Right cardiac atrium (tissue), 5 donors: ENCODE measurements at regions not wholly inside any gene's neighbourhood (a gene's known extent, or its start where the extent isn't known, plus 50 kb on each side); places are given as distances from the start of the nearest gene placed in this dataset.
A peak's percentile ranks its signal among the peaks of the same experiment; 100 is the strongest.

ENCODE experiments used
- ATAC-seq, 2 donors: fragments of 200-7000 bp; cut with Tn5 transposase; one replicate each; pipeline versions ENCODE4 v1.8.0 to v1.9.1; 2020; ENCODE audit warnings: moderate library complexity in 2 of 2, mild to moderate bottlenecking in 1 of 2
- DNase-seq, 3 donors: peaks; one replicate each; pipeline ENCODE4 v3.0.0-alpha.2; 2020
- H3K27ac ChIP-seq: one replicate; pipeline ENCODE4 v1.5.1; 2013; ENCODE audit warnings: mild to moderate bottlenecking, low read length, control low read depth, moderate library complexity
- H3K27me3 ChIP-seq: one replicate; pipeline ENCODE4 v1.6.1; 2013; ENCODE audit not compliant: control insufficient read depth, insufficient read depth
- H3K4me1 ChIP-seq: one replicate; pipeline ENCODE4 v1.6.1; 2013; ENCODE audit warnings: low read length; ENCODE audit not compliant: control insufficient read depth, insufficient read depth
- H3K4me3 ChIP-seq: one replicate; pipeline ENCODE4 v1.5.1; 2013; ENCODE audit warnings: low read length, control low read depth
- H3K9me3 ChIP-seq: one replicate; pipeline ENCODE4 v1.6.1; 2013; ENCODE audit warnings: low read length; ENCODE audit not compliant: control insufficient read depth
- WGBS: extraction: QIAGEN DNeasy Blood & Tissue Kit; methylation state at CpG from one replicate; pipeline ENCODE4 v1.1.7; 2013; 5-methylcytosine and 5-hydroxymethylcytosine counted together
- intact Hi-C, 4 donors: fragments of 100-400 bp; cut with DNase I; formaldehyde crosslinking; loops; one replicate each; pipeline versions ENCODE4 v1.11.0 to v1.14.0; 2022 to 2023
- donor health status: healthy with polysubstance abuse.
- donor health status: DM: no; HTN: yes; CAD: no.
- donor health status: DM: no; HTN: no; CAD: no.
- donor health status: DM: no; HTN: yes; CAD: no; lungs with severe emphysema.
- donor health status: DM: yes; HTN: yes; CAD: no.

- DNase-seq: no peak
- WGBS: 45% methylated on average over 9 of the region's 9 CpGs
- H3K4me3 ChIP-seq: no peak overlapping the region
- H3K27ac ChIP-seq: no peak overlapping the region
- H3K9me3 ChIP-seq: no peaks in the 10 kb centered on the region
- H3K4me1 ChIP-seq: peaks cover 12% of the 10 kb centered on the region
- intact Hi-C loops: no loop called here
- no peaks in the 10 kb centered on the region for H3K27me3 ChIP-seq
- ATAC-seq: peak in 1 of 2 donors; percentile 44
Measured at GRCh38 chr10:110399106-110399964, 94.6 kb upstream of the SMNDC1 start.

GRCh38 chr10:110399965-110400933 lies 95.5 kb upstream of the SMNDC1 start:
- no peak for DNase-seq
- H3K27me3 ChIP-seq: no peaks in the 10 kb centered on the region
- H3K27ac ChIP-seq: no peak overlapping the region
- no peak for ATAC-seq
- H3K4me1 ChIP-seq: peaks cover 13% of the 10 kb centered on the region
- intact Hi-C loops: no loop called here
- no peaks in the 10 kb centered on the region for H3K9me3 ChIP-seq
- 78% methylated on average over 7 of the region's 7 CpGs for WGBS
- H3K4me3 ChIP-seq: no peak overlapping the region

- DNase-seq: no peak
- H3K27me3 ChIP-seq: no peaks in the 10 kb centered on the region
- 59% methylated on average over 3 of the region's 3 CpGs for WGBS
- no peak for ATAC-seq
- H3K27ac ChIP-seq: no peak overlapping the region
- H3K4me1 ChIP-seq: peaks cover 13% of the 10 kb centered on the region
- no peak overlapping the region for H3K4me3 ChIP-seq
- no peaks in the 10 kb centered on the region for H3K9me3 ChIP-seq
- intact Hi-C loops: no loop called here
Measured at GRCh38 chr10:110401401-110402076, 96.2 kb upstream of the DUSP5 start.

- H3K27me3 ChIP-seq: no peaks in the 10 kb centered on the region
- no peaks in the 10 kb centered on the region for H3K9me3 ChIP-seq
- 89% methylated on average over 8 of the region's 8 CpGs for WGBS
- intact Hi-C loops: no loop called here
- H3K4me3 ChIP-seq: no peak overlapping the region
- no peak for DNase-seq
- H3K27ac ChIP-seq: no peak overlapping the region
- H3K4me1 ChIP-seq: peaks cover 13% of the 10 kb centered on the region
- no peak for ATAC-seq
Measured at GRCh38 chr10:110402077-110402416, 95.7 kb upstream of the DUSP5 start.

- DNase-seq: no peak
- WGBS: 93% methylated on average over 9 of the region's 9 CpGs
- Histone ChIP-seq H3K27ac (no peak overlapping the region), H3K4me1 (peaks cover 11% of the 10 kb centered on the region), H3K4me3 (no peak overlapping the region), H3K27me3 (no peaks in the 10 kb centered on the region), H3K9me3 (no peaks in the 10 kb centered on the region)
- intact Hi-C loops: no loop called here
- ATAC-seq: no peak
Measured at GRCh38 chr10:110403593-110403992, 94.1 kb upstream of the DUSP5 start.

GRCh38 chr10:110404413-110404812 lies 93.3 kb upstream of the DUSP5 start:
- Histone ChIP-seq H3K27ac (no peak overlapping the region), H3K4me1 (peaks cover 6% of the 10 kb centered on the region), H3K4me3 (no peak overlapping the region), H3K27me3 (no peaks in the 10 kb centered on the region), H3K9me3 (no peaks in the 10 kb centered on the region)
- intact Hi-C loops: no loop called here
- DNase-seq (no peak), ATAC-seq (no peak)
- 59% methylated on average over 4 of the region's 4 CpGs for WGBS

GRCh38 chr10:110404825-110405224 lies 92.9 kb upstream of the DUSP5 start:
- no peaks in the 10 kb centered on the region for H3K9me3 ChIP-seq
- no peaks in the 10 kb centered on the region for H3K27me3 ChIP-seq
- intact Hi-C loops: no loop called here
- no peak for DNase-seq
- ATAC-seq: no peak
- peaks cover 6% of the 10 kb centered on the region for H3K4me1 ChIP-seq
- no peak overlapping the region for H3K4me3 ChIP-seq
- H3K27ac ChIP-seq: no peak overlapping the region
- 80% methylated on average over 8 of the region's 8 CpGs for WGBS

GRCh38 chr10:110405380-110405779 lies 92.3 kb upstream of the DUSP5 start:
- WGBS: 78% methylated on average over 6 of the region's 6 CpGs
- intact Hi-C loops: no loop called here

GRCh38 chr10:110407301-110408170 lies 90.2 kb upstream of the DUSP5 start:
- ATAC-seq (no peak), DNase-seq (no peak)
- Histone ChIP-seq H3K4me3 (no peak overlapping the region), H3K27ac (no peak overlapping the region), H3K9me3 (no peaks in the 10 kb centered on the region), H3K27me3 (no peaks in the 10 kb centered on the region), H3K4me1 (peaks cover 2% of the 10 kb centered on the region)
- WGBS: 78% methylated on average over 8 of the region's 8 CpGs
- intact Hi-C loops: no loop called here

More at GRCh38 chr10:110405380-110405779, 92.3 kb upstream of the DUSP5 start:
- ATAC-seq (no peak), DNase-seq (no peak)
- Histone ChIP-seq H3K4me1 (peaks cover 2% of the 10 kb centered on the region), H3K27me3 (no peaks in the 10 kb centered on the region), H3K27ac (no peak overlapping the region), H3K9me3 (no peaks in the 10 kb centered on the region), H3K4me3 (no peak overlapping the region)

GRCh38 chr10:110408203-110408871 lies 89.4 kb upstream of the DUSP5 start:
- DNase-seq: no peak
- no peaks in the 10 kb centered on the region for H3K9me3 ChIP-seq
- peak in 1 of 2 donors; percentile 27 for ATAC-seq
- no peak overlapping the region for H3K27ac ChIP-seq
- no peak overlapping the region for H3K4me3 ChIP-seq
- peaks cover 2% of the 10 kb centered on the region for H3K4me1 ChIP-seq
- WGBS: 85% methylated on average over 10 of the region's 10 CpGs
- intact Hi-C loops: no loop called here
- no peaks in the 10 kb centered on the region for H3K27me3 ChIP-seq
